BLaER1 treated with 17β-estradiol and CSF1 and Interleukin-3, amounts not matched to agents 10 nM and 100 nM (cell line): ENCODE measurements at regions not wholly inside any gene's neighbourhood (a gene's known extent, or its start where the extent isn't known, plus 50 kb on each side); places are given as distances from the start of the nearest gene placed in this dataset.
"Not testable (repeated sequence)": the region's sequence is repeated elsewhere in the genome, so short reads cannot be mapped to it uniquely, and the experiment has no call there.

Experiments
- H3K27ac ChIP-seq, 11 experiments: shearing (Covaris generic); formaldehyde crosslinking; 2 replicates each; pipeline ENCODE4 v1.8.1; 2022
- H3K27me3 ChIP-seq, 11 experiments: shearing (Covaris generic); formaldehyde crosslinking; 2 replicates each; pipeline ENCODE4 v1.8.1; 2022
- H3K36me3 ChIP-seq, 11 experiments: shearing (Covaris generic); formaldehyde crosslinking; 2 replicates each; pipeline ENCODE4 v1.8.1; 2022
- H3K4me1 ChIP-seq, 10 experiments: shearing (Covaris generic); formaldehyde crosslinking; 2 replicates each; pipeline ENCODE4 v1.8.1; 2022
- H3K4me2 ChIP-seq, 11 experiments: shearing (Covaris generic); formaldehyde crosslinking; 2 replicates each; pipeline ENCODE4 v1.8.1; 2022
- H3K4me3 ChIP-seq, 10 experiments: shearing (Covaris generic); formaldehyde crosslinking; 2 replicates each; pipeline ENCODE4 v1.8.1; 2022
- H3K9ac ChIP-seq, 11 experiments: shearing (Covaris generic); formaldehyde crosslinking; 2 replicates each; pipeline ENCODE4 v1.8.1; 2022
- H3K9me3 ChIP-seq, 11 experiments: shearing (Covaris generic); formaldehyde crosslinking; replicated peaks in 1 of 11; 2 replicates each; pipeline ENCODE4 v1.8.1; 2022
- H4K20me1 ChIP-seq, 11 experiments: shearing (Covaris generic); formaldehyde crosslinking; 2 replicates each; pipeline ENCODE4 v1.8.1; 2022
- Cebpa-rat ChIP-seq, 11 experiments: shearing (Covaris generic); IDR thresholded peaks; 2 replicates each; pipeline ENCODE4 v1.8.1; 2022

DNA sequence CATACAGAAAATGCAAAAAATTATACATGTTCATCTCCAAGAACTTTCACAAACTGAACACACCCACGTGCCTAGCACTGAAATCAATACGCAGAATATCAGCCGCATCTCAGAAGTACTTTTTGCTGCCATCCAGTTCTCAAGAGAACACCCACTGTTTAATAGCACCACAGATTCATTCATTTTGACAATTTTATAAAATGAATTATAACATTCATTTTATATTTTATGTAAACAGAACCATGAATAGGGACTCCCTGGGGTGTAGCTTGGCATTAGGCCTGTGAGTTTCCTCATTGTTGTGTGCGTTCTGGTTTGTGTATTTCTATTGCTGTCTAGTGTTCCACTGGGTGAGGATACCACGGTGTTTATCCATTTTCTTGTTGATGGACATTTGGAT, 77.3 kb upstream of the PIP4K2A start:
- Histone ChIP-seq H3K27ac (no peak overlapping the region), H3K4me3 (no peak overlapping the region), H3K4me1 (no peaks in the 10 kb centered on the region), H4K20me1 (no peaks in the 10 kb centered on the region), H3K36me3 (no peaks in the 10 kb centered on the region), H3K9me3 (peaks cover 0 to 14% (median 0%) of the 10 kb centered on the region in 11 experiments; a peak in 5 of 22 replicates), H3K27me3 (peaks cover 10 to 45% (median 28%) of the 10 kb centered on the region in 11 experiments; a peak in 21 of 22 replicates), H3K9ac (no peak overlapping the region), H3K4me2 (no peak overlapping the region)
- TF ChIP-seq Cebpa-rat (IDR thresholded peaks at IDR 0.05) = no peak

DNA sequence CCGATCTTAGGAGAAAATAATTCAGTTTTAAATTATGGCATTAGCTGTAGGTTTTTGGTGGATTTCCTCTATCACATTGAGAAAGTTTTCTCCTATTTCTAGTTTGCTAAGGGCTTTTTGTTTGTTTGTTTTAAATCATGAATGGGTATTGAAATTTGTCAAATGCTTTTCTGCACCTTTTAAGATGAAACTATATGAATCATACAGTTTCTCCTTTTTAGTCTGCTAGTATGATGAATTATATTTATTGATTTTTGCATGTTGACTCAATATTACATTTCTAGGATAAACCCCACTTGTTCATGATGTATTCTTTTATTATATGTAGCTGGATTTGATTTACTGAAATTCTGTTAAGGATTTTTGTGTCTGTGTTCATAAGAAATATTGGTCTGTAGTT, 70.3 kb upstream of the PIP4K2A start:
- Histone ChIP-seq H3K9me3 (peaks cover 0 to 5% (median 0%) of the 10 kb centered on the region in 11 experiments; a peak in 5 of 22 replicates), H3K4me3 (no peak overlapping the region), H3K27ac (no peak overlapping the region), H3K27me3 (no peaks in the 10 kb centered on the region), H3K9ac (no peak overlapping the region), H4K20me1 (no peaks in the 10 kb centered on the region), H3K4me1 (no peaks in the 10 kb centered on the region), H3K4me2 (no peak overlapping the region), H3K36me3 (no peaks in the 10 kb centered on the region)
- no peak for TF ChIP-seq Cebpa-rat (IDR thresholded peaks at IDR 0.05)

- H3K4me2 ChIP-seq = no peak overlapping the region
These were observed 69.4 kb upstream of the PIP4K2A start for GRCh38 chr10:22783807-22784206.

GRCh38 chr10:22780474-22780885, 66.1 kb upstream of the PIP4K2A start:
- TF ChIP-seq Cebpa-rat (IDR thresholded peaks at IDR 0.05) = no peak
- no peaks in the 10 kb centered on the region for H4K20me1 ChIP-seq
- H3K4me3 ChIP-seq = no peak overlapping the region
- H3K27me3 ChIP-seq = no peaks in the 10 kb centered on the region
- peaks cover 11 to 17% (median 12%) of the 10 kb centered on the region in 11 experiments for H3K9me3 ChIP-seq
- peaks cover 0 to 16% (median 6%) of the 10 kb centered on the region in 10 experiments; a peak in 10 of 20 replicates for H3K4me1 ChIP-seq
- no peak overlapping the region for H3K4me2 ChIP-seq
- H3K9ac ChIP-seq = no peak overlapping the region
- no peaks in the 10 kb centered on the region for H3K36me3 ChIP-seq
- H3K27ac ChIP-seq = no peak overlapping the region

More at GRCh38 chr10:22783807-22784206, 69.4 kb upstream of the PIP4K2A start:
- H3K27ac ChIP-seq = no peak overlapping the region
- H3K9ac ChIP-seq = no peak overlapping the region
- no peaks in the 10 kb centered on the region for H3K27me3 ChIP-seq
- H3K9me3 ChIP-seq = no peaks in the 10 kb centered on the region
- no peak for TF ChIP-seq Cebpa-rat (IDR thresholded peaks at IDR 0.05)
- no peak overlapping the region for H3K4me3 ChIP-seq
- H3K36me3 ChIP-seq = no peaks in the 10 kb centered on the region
- H3K4me1 ChIP-seq = peaks cover 0 to 9% (median 2%) of the 10 kb centered on the region in 10 experiments; a peak in 10 of 20 replicates
- no peaks in the 10 kb centered on the region for H4K20me1 ChIP-seq

DNA sequence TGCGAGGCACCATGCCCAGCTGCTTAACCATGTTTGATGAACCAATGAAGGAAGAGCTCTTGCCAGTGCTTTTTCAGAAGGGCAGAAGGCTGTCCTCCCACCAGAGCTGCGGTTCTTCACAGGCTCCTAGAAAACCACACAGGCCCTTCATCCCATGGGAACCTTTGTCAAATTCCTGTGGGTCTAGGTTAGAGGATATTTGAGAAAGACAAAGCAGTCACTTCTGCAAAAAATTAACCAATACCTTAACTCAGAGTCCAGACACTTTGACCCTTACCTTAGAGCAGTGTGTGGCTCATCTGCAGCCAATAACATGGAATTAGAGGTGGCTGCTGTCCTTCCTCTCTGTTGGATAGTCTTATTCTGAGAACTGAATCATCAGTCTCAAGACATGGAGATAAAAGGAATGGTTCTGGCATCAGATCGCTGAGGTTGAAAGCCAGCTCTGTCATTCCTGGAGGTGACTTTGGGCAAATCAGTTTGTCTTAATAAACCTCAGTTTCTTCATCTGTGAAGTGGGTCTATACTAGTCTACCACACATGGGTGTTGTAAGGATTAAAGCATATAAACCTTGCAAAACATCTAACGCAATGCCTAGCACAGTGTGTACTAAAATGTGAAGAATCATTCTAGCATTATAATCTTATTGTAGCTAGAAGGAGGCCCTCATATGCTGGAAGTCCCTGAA, 65.1 kb upstream of the PIP4K2A start:
- H3K9me3 ChIP-seq = peaks cover 11 to 17% (median 12%) of the 10 kb centered on the region in 11 experiments
- H3K36me3 ChIP-seq = no peaks in the 10 kb centered on the region
- no peak overlapping the region for H3K4me3 ChIP-seq
- peaks cover 0 to 16% (median 6%) of the 10 kb centered on the region in 10 experiments; a peak in 10 of 20 replicates for H3K4me1 ChIP-seq
- H3K9ac ChIP-seq = no peak overlapping the region
- no peaks in the 10 kb centered on the region for H4K20me1 ChIP-seq
- H3K27me3 ChIP-seq = no peaks in the 10 kb centered on the region
- H3K4me2 ChIP-seq = peak overlapping the region in 6 of 11 experiments; percentile 31 to 56 (median 40); a peak in 8 of 22 replicates
- no peak for TF ChIP-seq Cebpa-rat (IDR thresholded peaks at IDR 0.05)
- no peak overlapping the region for H3K27ac ChIP-seq

- Histone ChIP-seq H3K4me1 (peaks cover 0 to 11% (median 5%) of the 10 kb centered on the region in 10 experiments; a peak in 10 of 20 replicates), H3K9ac (no peak overlapping the region)
- TF ChIP-seq Cebpa-rat (IDR thresholded peaks at IDR 0.05) = no peak
These were observed 59.7 kb upstream of the PIP4K2A start for GRCh38 chr10:22774102-22774501.

GRCh38 chr10:22771631-22772030, 57.3 kb upstream of the PIP4K2A start:
- H3K9ac ChIP-seq, H3K27me3 ChIP-seq, H3K4me3 ChIP-seq, H3K4me1 ChIP-seq, H3K4me2 ChIP-seq, H4K20me1 ChIP-seq, H3K36me3 ChIP-seq, H3K27ac ChIP-seq: not testable (repeated sequence)
- peaks cover 5 to 25% (median 11%) of the 10 kb centered on the region in 11 experiments for H3K9me3 ChIP-seq

More at GRCh38 chr10:22774102-22774501, 59.7 kb upstream of the PIP4K2A start:
- no peaks in the 10 kb centered on the region for H4K20me1 ChIP-seq
- no peak overlapping the region for H3K4me2 ChIP-seq
- H3K27ac ChIP-seq = no peak overlapping the region
- H3K27me3 ChIP-seq = no peaks in the 10 kb centered on the region
- peaks cover 12 to 27% (median 17%) of the 10 kb centered on the region in 11 experiments for H3K9me3 ChIP-seq
- H3K4me3 ChIP-seq = no peak overlapping the region
- no peaks in the 10 kb centered on the region for H3K36me3 ChIP-seq

DNA sequence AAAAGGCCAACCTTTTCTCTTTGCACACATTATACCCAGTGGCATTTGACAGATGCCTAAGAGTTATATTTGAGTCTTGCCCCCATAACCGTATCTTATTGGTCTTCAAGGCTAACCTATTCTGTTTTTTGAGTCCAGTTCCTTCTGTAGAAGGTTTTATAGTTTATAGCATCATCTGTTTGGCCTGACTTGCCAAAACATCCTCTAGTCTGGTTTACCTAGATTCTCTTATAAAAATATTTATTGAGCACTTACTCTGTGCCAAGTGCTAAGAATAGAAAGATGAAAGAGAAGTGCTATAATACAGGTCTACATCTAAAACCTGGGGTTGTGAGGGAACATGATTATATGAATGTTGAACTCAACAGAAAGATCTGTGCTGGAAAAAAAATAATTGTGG, 55.9 kb upstream of the PIP4K2A start:
- H3K27me3 ChIP-seq = no peaks in the 10 kb centered on the region
- H3K27ac ChIP-seq = no peak overlapping the region
- H3K36me3 ChIP-seq = no peaks in the 10 kb centered on the region
- H3K9me3 ChIP-seq = peaks cover 0 to 19% (median 6%) of the 10 kb centered on the region in 11 experiments; a peak in 6 of 22 replicates
- H3K4me3 ChIP-seq = no peak overlapping the region
- no peak for TF ChIP-seq Cebpa-rat (IDR thresholded peaks at IDR 0.05)
- H3K4me1 ChIP-seq = peaks cover 0 to 19% (median 4%) of the 10 kb centered on the region in 10 experiments; a peak in 9 of 20 replicates
- no peak overlapping the region for H3K4me2 ChIP-seq
- H4K20me1 ChIP-seq = no peaks in the 10 kb centered on the region
- no peak overlapping the region for H3K9ac ChIP-seq

GRCh38 chr10:22767859-22768258, 53.5 kb upstream of the PIP4K2A start:
- Histone ChIP-seq H3K27ac (no peak overlapping the region), H3K9ac (no peak overlapping the region), H3K4me1 (peaks cover 0 to 28% (median 4%) of the 10 kb centered on the region in 10 experiments; a peak in 9 of 20 replicates), H3K4me3 (no peak overlapping the region), H3K36me3 (no peaks in the 10 kb centered on the region), H3K4me2 (no peak overlapping the region), H3K27me3 (no peaks in the 10 kb centered on the region), H4K20me1 (no peaks in the 10 kb centered on the region), H3K9me3 (peaks cover 0 to 19% (median 6%) of the 10 kb centered on the region in 11 experiments; a peak in 6 of 22 replicates)
- TF ChIP-seq Cebpa-rat (IDR thresholded peaks at IDR 0.05) = no peak
